Omental fat pad (tissue), 3 donors: ENCODE measurements at regions not wholly inside any gene's neighbourhood (a gene's known extent, or its start where the extent isn't known, plus 50 kb on each side); places are given as distances from the start of the nearest gene placed in this dataset.
"Not testable (repeated sequence)": the region's sequence is repeated elsewhere in the genome, so short reads cannot be mapped to it uniquely, and the experiment has no call there.

Experiments used
- ATAC-seq: fragments of 150-250 bp; one replicate; pipeline ENCODE4 v1.9.1; 2016; ENCODE audit warnings: mild to moderate bottlenecking, moderate library complexity; ENCODE audit not compliant: low FRiP score
- DNase-seq: peaks from one replicate; pipeline ENCODE4 v3.0.0-alpha.2; 2019; ENCODE audit warnings: low spot score
- TF ChIP-seq, protein P1 (sequence below), 3 donors: fragments of 450-650 bp; IDR thresholded peaks; one replicate each; pipeline ENCODE4 v1.5.1; 2016 to 2017; ENCODE audit warnings: antibody characterized with exemption in 3 of 3, mild to moderate bottlenecking in 3 of 3, moderate library complexity in 2 of 3

DNA sequence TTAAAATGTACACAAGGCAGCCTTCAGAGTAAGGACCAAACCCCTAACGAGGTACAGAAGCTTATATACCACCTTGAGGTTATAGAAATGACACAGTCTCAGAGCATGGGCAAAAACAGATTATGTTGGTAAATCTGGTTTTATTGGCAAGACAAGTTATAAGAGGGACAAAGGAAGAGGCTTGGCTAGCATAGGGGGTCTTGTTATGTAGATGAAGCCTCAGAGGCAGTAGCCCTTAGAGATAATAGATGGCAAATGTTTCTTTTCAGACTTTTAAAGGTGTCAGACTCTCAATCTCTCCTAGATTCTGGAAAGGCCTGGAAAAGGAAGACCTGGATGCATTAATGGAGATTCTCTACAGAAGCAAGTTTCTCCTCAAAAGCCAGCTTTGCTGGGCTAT, 123.3 kb upstream of the ATXN1 start:
- TF ChIP-seq, protein P1, sequence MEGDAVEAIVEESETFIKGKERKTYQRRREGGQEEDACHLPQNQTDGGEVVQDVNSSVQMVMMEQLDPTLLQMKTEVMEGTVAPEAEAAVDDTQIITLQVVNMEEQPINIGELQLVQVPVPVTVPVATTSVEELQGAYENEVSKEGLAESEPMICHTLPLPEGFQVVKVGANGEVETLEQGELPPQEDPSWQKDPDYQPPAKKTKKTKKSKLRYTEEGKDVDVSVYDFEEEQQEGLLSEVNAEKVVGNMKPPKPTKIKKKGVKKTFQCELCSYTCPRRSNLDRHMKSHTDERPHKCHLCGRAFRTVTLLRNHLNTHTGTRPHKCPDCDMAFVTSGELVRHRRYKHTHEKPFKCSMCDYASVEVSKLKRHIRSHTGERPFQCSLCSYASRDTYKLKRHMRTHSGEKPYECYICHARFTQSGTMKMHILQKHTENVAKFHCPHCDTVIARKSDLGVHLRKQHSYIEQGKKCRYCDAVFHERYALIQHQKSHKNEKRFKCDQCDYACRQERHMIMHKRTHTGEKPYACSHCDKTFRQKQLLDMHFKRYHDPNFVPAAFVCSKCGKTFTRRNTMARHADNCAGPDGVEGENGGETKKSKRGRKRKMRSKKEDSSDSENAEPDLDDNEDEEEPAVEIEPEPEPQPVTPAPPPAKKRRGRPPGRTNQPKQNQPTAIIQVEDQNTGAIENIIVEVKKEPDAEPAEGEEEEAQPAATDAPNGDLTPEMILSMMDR (IDR thresholded peaks at IDR 0.05), result no peak
- DNase-seq (no peak), ATAC-seq (no peak)

DNA sequence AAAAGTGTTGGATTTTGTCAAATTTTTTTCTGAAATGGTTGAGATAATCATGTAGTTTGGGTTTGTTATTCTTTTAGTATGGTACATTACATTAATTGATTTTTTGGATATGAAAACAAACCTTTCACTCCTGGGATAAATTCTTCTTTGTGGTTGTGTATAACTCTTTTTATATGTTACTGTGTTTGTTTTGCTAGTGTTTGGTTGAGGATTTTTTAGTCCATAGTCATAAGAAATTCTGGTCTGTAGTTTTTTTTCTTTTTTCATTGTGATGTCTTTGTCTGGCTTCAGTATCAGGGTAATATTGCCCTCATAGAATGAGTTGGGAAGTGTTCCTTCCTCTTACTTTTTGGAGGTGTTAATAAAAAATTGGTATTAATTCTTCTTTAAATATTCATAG, 122.2 kb upstream of the ATXN1 start:
- ATAC-seq (no peak), DNase-seq (no peak)
- TF ChIP-seq, protein P1 (IDR thresholded peaks at IDR 0.05), result no peak

DNA sequence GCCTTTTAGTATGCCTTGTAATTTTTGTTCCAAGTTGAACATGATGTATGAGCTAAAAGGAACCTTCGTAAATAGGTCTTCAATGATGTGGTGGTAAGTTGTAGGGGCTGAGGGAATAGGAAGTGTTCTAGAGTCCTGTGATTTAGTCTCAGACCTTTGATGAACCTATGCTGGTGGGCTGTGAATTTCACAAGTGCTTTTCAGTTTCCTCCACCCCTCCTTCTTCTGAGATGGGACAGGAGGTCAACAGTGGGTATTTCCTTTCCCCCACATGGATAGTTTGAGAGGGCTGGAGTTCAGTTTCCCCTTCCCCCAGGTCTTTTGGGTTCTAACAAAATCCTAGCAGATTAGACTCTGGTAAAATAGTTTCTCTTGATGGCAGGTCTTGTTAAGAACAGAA, 121.0 kb upstream of the ATXN1 start:
- DNase-seq, result no peak
- TF ChIP-seq, protein P1 (IDR thresholded peaks at IDR 0.05), result no peak
- ATAC-seq, result no peak

DNA sequence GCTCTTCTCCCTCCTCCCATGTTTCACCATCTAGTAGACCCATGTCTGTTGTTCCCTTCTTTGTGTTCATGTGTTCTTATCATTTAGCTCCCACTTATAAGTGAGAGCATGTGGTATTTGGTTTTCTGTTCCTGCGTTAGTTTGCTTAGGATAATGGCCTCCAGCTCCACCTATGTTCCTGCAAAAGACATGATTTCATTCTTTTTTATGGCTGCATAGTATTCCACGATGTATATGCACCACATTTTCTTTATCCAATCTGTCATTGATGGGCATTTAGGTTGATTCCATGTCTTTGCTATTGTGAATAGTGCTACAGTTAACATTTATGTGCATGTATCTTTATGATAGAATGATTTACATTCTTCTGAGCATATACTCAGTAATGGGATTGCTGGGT, 115.6 kb upstream of the ATXN1 start:
- not testable (repeated sequence) for DNase-seq, ATAC-seq

DNA sequence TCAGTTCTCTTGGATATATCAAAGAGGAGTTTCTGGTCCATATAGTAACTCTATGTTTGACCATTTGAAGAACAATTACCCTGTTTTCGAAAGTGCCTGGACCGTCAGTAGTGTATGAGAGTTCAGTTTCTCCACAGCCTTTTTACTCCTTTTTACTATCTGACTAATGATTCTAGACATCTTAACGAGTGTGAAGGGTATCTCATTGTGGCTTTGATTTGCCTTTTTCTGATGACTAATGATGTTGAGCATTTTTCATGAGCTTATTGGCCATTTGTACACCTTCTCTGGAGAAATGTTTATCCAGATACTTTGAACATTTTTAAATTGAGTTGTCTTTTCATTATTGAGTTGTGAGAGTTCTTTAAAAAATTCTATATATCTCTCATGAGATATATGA, 114.9 kb upstream of the ATXN1 start:
- ATAC-seq (no peak), DNase-seq (no peak)
- TF ChIP-seq, protein P1 (IDR thresholded peaks at IDR 0.05), result no peak

DNA sequence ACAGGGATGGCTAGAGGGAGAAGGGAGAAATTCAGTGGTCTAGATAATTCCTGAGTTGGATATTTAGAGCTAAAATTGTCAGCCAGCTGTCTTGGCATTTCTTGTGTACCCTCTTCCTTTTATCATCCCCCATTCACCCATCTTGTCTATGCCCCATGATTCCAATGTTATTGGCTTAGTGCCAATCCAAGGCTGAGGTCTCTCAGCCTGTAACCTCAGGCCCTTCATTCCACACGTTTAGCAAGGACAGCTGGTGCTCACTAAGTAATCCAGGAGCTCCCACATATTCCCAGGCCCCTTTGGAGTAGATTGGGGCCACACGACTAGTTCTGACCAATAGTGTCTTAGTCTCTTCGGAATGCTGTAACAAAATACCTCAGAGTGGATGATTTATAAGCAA, 112.4 kb upstream of the ATXN1 start:
- ATAC-seq (no peak), DNase-seq (no peak)
- TF ChIP-seq, protein P1 (IDR thresholded peaks at IDR 0.05), result no peak

DNA sequence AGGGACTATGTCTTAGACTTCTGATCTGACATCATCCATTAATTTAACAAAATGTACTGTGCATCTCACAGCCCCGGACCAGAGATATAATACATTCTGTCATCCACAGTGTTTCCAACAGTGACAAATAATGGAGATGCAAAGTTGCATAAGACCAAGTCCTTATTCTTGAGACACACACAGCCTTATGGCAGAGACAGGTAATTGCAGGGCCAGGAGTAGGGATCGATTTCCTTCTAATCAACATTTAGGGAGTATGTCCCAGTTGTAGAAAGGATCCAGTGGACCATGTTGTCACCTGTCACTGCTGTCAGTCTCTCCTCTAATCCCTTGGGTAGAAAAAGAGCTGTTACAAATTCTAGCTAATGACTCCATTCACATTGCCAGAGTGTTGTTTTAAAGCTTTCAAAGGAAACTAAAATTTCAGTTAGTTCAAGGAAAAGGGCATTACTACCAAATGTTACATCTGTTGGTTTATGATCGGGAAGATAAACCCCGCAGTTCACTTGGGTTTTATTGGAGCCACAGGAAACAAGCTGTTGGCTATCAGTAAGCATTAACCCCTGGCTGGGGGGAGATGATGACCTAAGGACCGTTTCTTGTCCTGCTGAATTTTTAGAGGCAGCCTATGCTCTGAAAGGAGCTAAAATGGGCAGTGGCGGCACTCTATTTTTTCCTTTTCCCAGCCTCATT, 111.4 kb upstream of the ATXN1 start:
- DNase-seq, result no peak
- no peak for ATAC-seq
- TF ChIP-seq, protein P1 (IDR thresholded peaks at IDR 0.05), result no peak
